SU-DHL-6 (cell line): ENCODE measurements at regions not wholly inside any gene's neighbourhood (a gene's known extent, or its start where the extent isn't known, plus 50 kb on each side); places are given as distances from the start of the nearest gene placed in this dataset.

ENCODE experiments used
- H2AFZ ChIP-seq: fragments of 200-600 bp; sonication (generic); 2 replicates; pipeline ENCODE4 v1.6.1; 2014; ENCODE audit warnings: low read depth, mild to moderate bottlenecking, moderate library complexity, mixed read lengths, antibody characterized with exemption, low read length; ENCODE audit not compliant: severe bottlenecking
- H3F3A ChIP-seq: fragments of 200-600 bp; shearing (Covaris generic); 2 replicates; pipeline ENCODE4 v1.6.0; 2016; ENCODE audit warnings: antibody characterized with exemption, mild to moderate bottlenecking; ENCODE audit not compliant: insufficient read depth
- H3K27ac ChIP-seq: fragments of 200-600 bp; sonication (generic); 2 replicates; pipeline ENCODE4 v1.5.1; 2016; ENCODE audit warnings: low read depth, mild to moderate bottlenecking, low read length, moderate library complexity, mixed read lengths
- H3K27me3 ChIP-seq: fragments of 200-600 bp; sonication (generic), shearing (Covaris generic); 2 replicates; pipeline ENCODE4 v1.6.0; 2014; ENCODE audit warnings: mild to moderate bottlenecking, low read length
- H3K36me3 ChIP-seq: fragments of 200-600 bp; sonication (generic); 2 replicates; pipeline ENCODE4 v1.6.1; 2014; ENCODE audit warnings: mild to moderate bottlenecking, low read length, mixed read lengths
- H3K4me2 ChIP-seq: fragments of 300-600, 200-600 bp; shearing (Covaris generic), sonication (generic); 2 replicates; pipeline ENCODE4 v1.6.0; 2014; ENCODE audit warnings: low read length, low read depth, mild to moderate bottlenecking; ENCODE audit not compliant: poor library complexity, severe bottlenecking
- H3K4me3 ChIP-seq: fragments of 200-600 bp; sonication (generic); 2 replicates; pipeline ENCODE4 v1.5.1; 2014; ENCODE audit warnings: antibody characterized with exemption, low read length, mild to moderate bottlenecking, mixed read lengths; ENCODE audit not compliant: insufficient read depth, poor library complexity, severe bottlenecking
- H3K79me2 ChIP-seq: fragments of 200-600 bp; sonication (generic); 2 replicates; pipeline ENCODE4 v1.6.1; 2014; ENCODE audit warnings: mild to moderate bottlenecking, low read length, moderate library complexity; ENCODE audit not compliant: insufficient read depth
- H3K9ac ChIP-seq: fragments of 200-600 bp; sonication (generic); 2 replicates; pipeline ENCODE4 v1.7.0; 2014; ENCODE audit warnings: mild to moderate bottlenecking, low read length
- H3K9me2 ChIP-seq: fragments of 200-600 bp; sonication (generic); replicated peaks from 2 replicates; pipeline ENCODE4 v1.6.1; 2014; ENCODE audit warnings: low read length; ENCODE audit not compliant: insufficient read depth
- H3K9me3 ChIP-seq: fragments of 200-600 bp; sonication (generic); 2 replicates; pipeline ENCODE4 v1.6.1; 2014; ENCODE audit warnings: low read length, mixed read lengths; ENCODE audit not compliant: insufficient read depth
- H4K20me1 ChIP-seq: fragments of 200-600 bp; sonication (generic); 2 replicates; pipeline ENCODE4 v1.6.1; 2014; ENCODE audit warnings: low read depth, mild to moderate bottlenecking, antibody characterized with exemption, low read length, moderate library complexity, mixed read lengths
- CTCF ChIP-seq: fragments of 200-600 bp; sonication (generic); IDR thresholded peaks from one replicate; pipeline ENCODE4 v1.5.1; 2017; ENCODE audit warnings: antibody characterized with exemption, mild to moderate bottlenecking, low read length, moderate library complexity; ENCODE audit not compliant: insufficient read depth, poor library complexity, severe bottlenecking
- EZH2phosphoT487 ChIP-seq: fragments of 200-600 bp; sonication (generic), shearing (Covaris generic); conservative IDR thresholded peaks from 2 replicates; pipeline ENCODE4 v1.6.1; 2018; ENCODE audit warnings: mild to moderate bottlenecking, antibody characterized with exemption, low read length, moderate library complexity, mixed read lengths

GRCh38 chr18:45562567-45563479, 52.5 kb upstream of the SLC14A2 start:
- no peaks in the 10 kb centered on the region for H3F3A ChIP-seq
- H3K36me3 ChIP-seq: no peaks in the 10 kb centered on the region
- no peak overlapping the region for H3K9ac ChIP-seq
- no peaks in the 10 kb centered on the region for H4K20me1 ChIP-seq
- no peaks in the 10 kb centered on the region for H3K9me2 ChIP-seq
- H3K79me2 ChIP-seq: no peaks in the 10 kb centered on the region
- no peak for TF ChIP-seq CTCF
- no peak for TF ChIP-seq EZH2phosphoT487
- H2AFZ ChIP-seq: no peak overlapping the region
- H3K27ac ChIP-seq: no peak overlapping the region
- H3K4me2 ChIP-seq: no peak overlapping the region
- H3K9me3 ChIP-seq: no peaks in the 10 kb centered on the region
- no peak overlapping the region for H3K4me3 ChIP-seq
- no peaks in the 10 kb centered on the region for H3K27me3 ChIP-seq

- H3K27ac ChIP-seq: no peak overlapping the region
- TF ChIP-seq CTCF (no peak), EZH2phosphoT487 (no peak)
These were observed 49.9 kb upstream of the SLC14A2 start for GRCh38 chr18:45565280-45565970.

More at GRCh38 chr18:45565280-45565970, 49.9 kb upstream of the SLC14A2 start:
- no peak overlapping the region for H3K4me2 ChIP-seq
- H3K79me2 ChIP-seq: no peaks in the 10 kb centered on the region
- H3K9me3 ChIP-seq: no peaks in the 10 kb centered on the region
- H3K9ac ChIP-seq: no peak overlapping the region
- no peak overlapping the region for H2AFZ ChIP-seq
- H3K4me3 ChIP-seq: no peak overlapping the region
- no peaks in the 10 kb centered on the region for H3K9me2 ChIP-seq
- H3K27me3 ChIP-seq: no peaks in the 10 kb centered on the region
- no peaks in the 10 kb centered on the region for H4K20me1 ChIP-seq
- H3K36me3 ChIP-seq: no peaks in the 10 kb centered on the region
- H3F3A ChIP-seq: no peaks in the 10 kb centered on the region
